ENCODE measurements at regions not wholly inside any gene's neighbourhood (a gene's known extent, or its start where the extent isn't known, plus 50 kb on each side); places are given as distances from the start of the nearest gene placed in this dataset.

DNA sequence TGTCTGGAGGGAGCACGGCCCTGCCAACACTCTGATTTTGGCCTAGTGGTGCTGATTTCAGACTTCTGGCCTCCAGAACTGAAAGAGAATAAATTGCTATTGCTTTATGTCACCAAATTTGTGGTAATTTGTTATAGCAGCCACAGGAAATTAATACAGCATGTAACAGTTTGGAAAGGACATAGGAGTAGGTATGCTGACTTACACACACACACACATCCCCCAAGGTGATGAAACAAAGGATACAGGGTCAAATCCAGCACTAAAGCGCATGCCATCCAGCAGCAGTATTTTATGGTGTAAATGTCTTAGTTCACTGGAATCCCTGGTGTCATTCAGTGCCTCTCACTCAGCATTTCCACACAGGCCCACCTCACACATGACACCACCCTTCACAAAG lies 72.2 kb upstream of the MAN1A2 start:
- Histone ChIP-seq H3K36me3 (no peaks in the 10 kb centered on the region), H3K27ac (no peak overlapping the region), H3K4me3 (no peak overlapping the region), H3K27me3 (no peaks in the 10 kb centered on the region), H3K4me1 (no peaks in the 10 kb centered on the region), H3K9me3 (no peaks in the 10 kb centered on the region)
- no peak for DNase-seq (ENCODE audit: low spot score in 2 of 2)
- intact Hi-C loops (cut with DNase I) = no loop called here
- TF ChIP-seq, protein P1, sequence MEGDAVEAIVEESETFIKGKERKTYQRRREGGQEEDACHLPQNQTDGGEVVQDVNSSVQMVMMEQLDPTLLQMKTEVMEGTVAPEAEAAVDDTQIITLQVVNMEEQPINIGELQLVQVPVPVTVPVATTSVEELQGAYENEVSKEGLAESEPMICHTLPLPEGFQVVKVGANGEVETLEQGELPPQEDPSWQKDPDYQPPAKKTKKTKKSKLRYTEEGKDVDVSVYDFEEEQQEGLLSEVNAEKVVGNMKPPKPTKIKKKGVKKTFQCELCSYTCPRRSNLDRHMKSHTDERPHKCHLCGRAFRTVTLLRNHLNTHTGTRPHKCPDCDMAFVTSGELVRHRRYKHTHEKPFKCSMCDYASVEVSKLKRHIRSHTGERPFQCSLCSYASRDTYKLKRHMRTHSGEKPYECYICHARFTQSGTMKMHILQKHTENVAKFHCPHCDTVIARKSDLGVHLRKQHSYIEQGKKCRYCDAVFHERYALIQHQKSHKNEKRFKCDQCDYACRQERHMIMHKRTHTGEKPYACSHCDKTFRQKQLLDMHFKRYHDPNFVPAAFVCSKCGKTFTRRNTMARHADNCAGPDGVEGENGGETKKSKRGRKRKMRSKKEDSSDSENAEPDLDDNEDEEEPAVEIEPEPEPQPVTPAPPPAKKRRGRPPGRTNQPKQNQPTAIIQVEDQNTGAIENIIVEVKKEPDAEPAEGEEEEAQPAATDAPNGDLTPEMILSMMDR (IDR thresholded peaks at IDR 0.05) = no peak

DNA sequence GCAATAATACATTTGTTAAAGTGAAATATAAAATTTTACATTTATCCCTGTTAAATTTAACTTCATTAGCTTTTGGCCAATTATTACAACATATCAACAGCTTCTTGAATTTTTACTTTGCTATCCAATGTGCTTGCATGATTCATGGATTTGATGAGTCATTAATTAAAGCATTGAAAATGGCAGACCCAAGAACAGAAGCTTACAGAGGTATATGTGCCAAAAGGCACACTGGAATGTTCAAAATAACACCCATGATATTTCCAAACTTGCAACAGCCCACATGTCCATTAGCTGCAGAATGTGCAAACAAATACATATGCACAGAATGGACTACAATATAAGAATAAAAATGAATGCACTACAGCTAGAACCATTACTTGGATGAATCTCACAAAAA lies 76.4 kb upstream of the MAN1A2 start:
- intact Hi-C loops (cut with DNase I) = no loop called here
- TF ChIP-seq, protein P1 (IDR thresholded peaks at IDR 0.05) = no peak
- no peak for DNase-seq (ENCODE audit: low spot score in 2 of 2)
- no peak overlapping the region for H3K27ac ChIP-seq
- no peaks in the 10 kb centered on the region for H3K36me3 ChIP-seq
- H3K4me1 ChIP-seq = no peaks in the 10 kb centered on the region
- no peaks in the 10 kb centered on the region for H3K27me3 ChIP-seq
- no peak overlapping the region for H3K4me3 ChIP-seq
- H3K9me3 ChIP-seq = no peaks in the 10 kb centered on the region

DNA sequence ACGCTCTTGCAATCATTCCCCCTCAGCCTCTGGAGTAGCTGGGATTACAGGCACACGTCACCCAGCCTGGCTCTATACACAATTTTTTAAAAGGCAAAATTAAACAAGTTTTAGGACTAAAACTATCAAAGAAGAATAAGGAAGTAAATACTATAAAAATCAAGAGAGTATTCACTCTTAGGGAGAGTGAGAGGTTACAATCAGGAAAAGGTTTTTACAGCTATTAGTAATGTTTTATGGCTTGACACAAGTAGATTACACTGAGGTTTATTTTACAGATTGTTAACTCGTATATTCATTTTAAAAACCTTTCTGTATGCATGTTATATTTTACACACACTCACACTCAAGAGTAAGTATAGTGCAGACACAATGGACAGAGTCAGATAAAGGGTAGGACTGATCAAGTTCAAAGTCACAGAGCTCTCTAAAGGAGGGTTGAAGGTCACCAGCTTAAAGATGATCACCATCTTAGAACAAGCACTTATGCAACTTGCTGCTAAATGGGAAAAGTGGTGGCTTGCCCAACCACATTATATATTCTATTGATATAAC lies 77.9 kb upstream of the MAN1A2 start:
- H3K4me1 ChIP-seq = no peaks in the 10 kb centered on the region
- DNase-seq (ENCODE audit: low spot score in 2 of 2) = no peak
- no peaks in the 10 kb centered on the region for H3K36me3 ChIP-seq
- no peak overlapping the region for H3K27ac ChIP-seq
- no peaks in the 10 kb centered on the region for H3K27me3 ChIP-seq
- intact Hi-C loops (cut with DNase I) = no loop called here
- H3K9me3 ChIP-seq = no peaks in the 10 kb centered on the region
- H3K4me3 ChIP-seq = no peak overlapping the region
- TF ChIP-seq, protein P1 (IDR thresholded peaks at IDR 0.05) = no peak

DNA sequence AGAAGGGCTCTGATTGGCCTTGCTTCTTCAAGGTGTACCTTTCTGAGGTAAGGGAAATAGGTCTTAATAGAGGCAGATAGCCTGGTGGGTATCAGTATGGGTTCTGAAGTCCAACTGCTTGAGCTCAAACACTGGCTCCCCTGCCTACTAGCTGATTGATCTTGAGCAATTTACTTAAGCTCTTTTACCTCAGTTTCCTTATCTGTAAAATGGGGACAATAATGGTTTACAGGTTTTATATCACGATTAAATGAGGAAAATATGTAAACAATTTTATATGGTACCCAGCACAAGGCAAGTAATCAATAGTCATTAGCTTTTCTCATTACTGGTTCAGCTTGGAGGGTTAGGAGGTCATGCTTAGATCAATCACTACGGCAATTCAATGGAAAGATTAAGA lies 75.8 kb upstream of the VTCN1 start:
- intact Hi-C loops (cut with DNase I) = no loop called here
- Histone ChIP-seq H3K4me3 (no peak overlapping the region), H3K36me3 (no peaks in the 10 kb centered on the region), H3K4me1 (no peaks in the 10 kb centered on the region), H3K27ac (no peak overlapping the region), H3K9me3 (no peaks in the 10 kb centered on the region), H3K27me3 (no peaks in the 10 kb centered on the region)
- TF ChIP-seq, protein P1 (IDR thresholded peaks at IDR 0.05) = no peak
- DNase-seq (ENCODE audit: low spot score in 2 of 2) = no peak

DNA sequence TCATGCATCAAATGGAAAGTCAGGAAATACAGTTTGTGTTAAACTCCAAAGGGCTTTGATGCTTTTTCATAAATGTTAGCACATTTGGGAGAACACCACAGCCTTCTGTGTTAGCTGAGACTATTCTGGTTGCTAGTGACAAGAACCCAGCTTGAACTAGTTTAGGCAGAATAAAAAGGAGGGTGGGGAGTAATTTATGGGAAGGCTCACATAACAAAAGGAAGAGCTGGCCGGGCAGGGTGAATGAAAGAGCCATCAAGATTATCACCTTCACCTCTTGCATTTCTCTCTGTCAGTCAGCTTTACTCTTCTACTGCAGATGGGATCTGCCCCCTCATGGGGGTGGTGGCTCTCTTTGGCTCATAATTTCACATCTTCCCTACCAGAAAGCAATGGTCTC lies 75.4 kb upstream of the VTCN1 start:
- no peaks in the 10 kb centered on the region for H3K9me3 ChIP-seq
- TF ChIP-seq, protein P1 (IDR thresholded peaks at IDR 0.05) = no peak
- H3K27ac ChIP-seq = no peak overlapping the region
- no peak for DNase-seq (ENCODE audit: low spot score in 2 of 2)
- intact Hi-C loops (cut with DNase I) = no loop called here
- H3K4me3 ChIP-seq = no peak overlapping the region
- no peaks in the 10 kb centered on the region for H3K4me1 ChIP-seq
- no peaks in the 10 kb centered on the region for H3K36me3 ChIP-seq
- no peaks in the 10 kb centered on the region for H3K27me3 ChIP-seq
